ENCODE measurements at regions not wholly inside any gene's neighbourhood (a gene's known extent, or its start where the extent isn't known, plus 50 kb on each side); places are given as distances from the start of the nearest gene placed in this dataset.

DNA sequence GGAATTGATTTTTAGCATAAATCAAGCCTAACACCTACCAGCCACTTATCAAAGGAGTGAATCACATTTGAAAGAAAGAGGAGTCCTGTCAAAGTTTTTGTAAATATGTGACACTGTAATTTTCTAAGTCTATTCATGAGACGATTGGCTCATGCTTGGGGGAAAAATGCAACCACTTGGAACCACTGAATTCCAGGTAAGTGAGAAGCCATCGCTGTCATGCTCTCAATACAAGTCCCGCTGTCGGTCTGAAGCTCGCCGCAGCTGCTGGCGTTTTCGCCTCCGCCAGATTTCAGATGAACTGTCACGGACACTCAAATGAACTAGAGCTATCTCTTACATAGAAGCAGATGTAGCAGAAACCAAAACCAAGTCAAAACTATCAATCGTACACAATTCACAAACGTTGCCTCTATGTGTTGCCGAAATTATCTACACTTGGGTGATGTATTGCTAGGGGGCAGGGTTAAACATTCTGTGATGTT is 279.8 kb upstream of the FZD8 start:
- CTCF ChIA-PET = no interaction called here
- FAIRE-seq (no peak), DNase-seq (ENCODE audit: low read depth, low spot score) (no peak)
- Histone ChIP-seq H3K9ac (replicated peaks; ENCODE audit: extremely low read depth, insufficient read depth, low read length) (no peak overlapping the region), H3K4me2 (ENCODE audit: insufficient read depth, low read length) (no peak overlapping the region), H3K4me3 (replicated peaks in 1 of 3; ENCODE audit: insufficient read depth in 1 of 3, low read depth in 1 of 3, low read length in 3 of 3) (no peak overlapping the region), H3K36me3 (ENCODE audit: control insufficient read depth in 2 of 2, extremely low read depth in 1 of 2, insufficient read depth in 2 of 2, low read length in 2 of 2) (no peaks in the 10 kb centered on the region), H3K27ac (ENCODE audit: insufficient read depth, low read depth, low read length) (no peak overlapping the region), H3K27me3 (ENCODE audit: control insufficient read depth in 2 of 2, insufficient read depth in 2 of 2, low read length in 2 of 2) (peaks cover 0 to 6% of the 10 kb centered on the region in 2 experiments), H3K79me2 (ENCODE audit: control insufficient read depth, insufficient read depth, low read length) (no peaks in the 10 kb centered on the region), H3K9me3 (replicated peaks; ENCODE audit: control insufficient read depth, insufficient read depth, low read length) (no peaks in the 10 kb centered on the region), H2AFZ (ENCODE audit: low read depth, low read length) (no peak overlapping the region), H3K9me1 (replicated peaks; ENCODE audit: control insufficient read depth, extremely low read depth, insufficient read depth, low read length) (no peaks in the 10 kb centered on the region), H3K4me1 (ENCODE audit: control insufficient read depth, extremely low read depth, insufficient read depth, low read length) (no peaks in the 10 kb centered on the region), H4K20me1 (replicated peaks; ENCODE audit: control insufficient read depth, extremely low read depth, insufficient read depth, low read length) (no peaks in the 10 kb centered on the region)
- intact Hi-C loops (cut with micrococcal nuclease) (no loop called here), dilution Hi-C loops (cut with MboI; ENCODE audit: extremely low pct_ligation_motif_present, low sequenced_read_pairs) (no loop called here)
- BruUV-seq (replicated peaks) = no TSS peak
- no peak for TF ChIP-seq EZH2 (IDR thresholded peaks at IDR 0.05; ENCODE audit: borderline replicate concordance, low read depth, low read length, severe bottlenecking)
- TF ChIP-seq CTCF (IDR thresholded peaks at IDR 0.05; ENCODE audit: extremely low read depth in 1 of 2, insufficient read depth in 1 of 2, low read depth in 1 of 2, low read length in 2 of 2) = no peak
- no peak for TF ChIP-seq GATA2 (IDR thresholded peaks at IDR 0.05; ENCODE audit: insufficient read depth, insufficient read length, low read depth, low read length)
- TF ChIP-seq POLR2AphosphoS5 (IDR thresholded peaks at IDR 0.05; ENCODE audit: insufficient read depth, low read depth, low read length) = no peak
- TF ChIP-seq JUN (IDR thresholded peaks at IDR 0.05; ENCODE audit: borderline replicate concordance, insufficient read depth, insufficient read length, low read depth) = no peak
- TF ChIP-seq MYC (IDR thresholded peaks at IDR 0.05; ENCODE audit: low read depth, low read length) = no peak
- TF ChIP-seq, protein P1, sequence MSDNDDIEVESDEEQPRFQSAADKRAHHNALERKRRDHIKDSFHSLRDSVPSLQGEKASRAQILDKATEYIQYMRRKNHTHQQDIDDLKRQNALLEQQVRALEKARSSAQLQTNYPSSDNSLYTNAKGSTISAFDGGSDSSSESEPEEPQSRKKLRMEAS (IDR thresholded peaks at IDR 0.05; ENCODE audit: insufficient read depth, insufficient read length) = no peak
- POLR2A ChIA-PET = interaction anchor here (0.6 kb wide), 1 partner anchor 128 kb away, joined by 3 read pairs; no protein-coding TSS in a partner anchor

Measured in endothelial cell of umbilical vein (primary cell).